Adipocyte (in vitro differentiated cells): ENCODE measurements at regions not wholly inside any gene's neighbourhood (a gene's known extent, or its start where the extent isn't known, plus 50 kb on each side); places are given as distances from the start of the nearest gene placed in this dataset.
A peak's percentile ranks its signal among the peaks of the same experiment; 100 is the strongest.

Source experiments
- DNase-seq: peaks from one replicate; pipeline ENCODE4 v3.0.0-alpha.2; 2015; ENCODE audit warnings: low read depth
- H3K27me3 ChIP-seq: replicated peaks from 2 replicates; pipeline ENCODE4 v1.7.0; 2013; ENCODE audit warnings: mild to moderate bottlenecking, low read length, moderate library complexity; ENCODE audit not compliant: control insufficient read depth, insufficient read depth
- H3K36me3 ChIP-seq: 2 replicates; pipeline ENCODE4 v1.7.0; 2013; ENCODE audit warnings: low read length, mild to moderate bottlenecking, moderate library complexity; ENCODE audit not compliant: control insufficient read depth, insufficient read depth, severe bottlenecking
- H3K4me1 ChIP-seq: 2 replicates; pipeline ENCODE4 v1.7.0; 2013; ENCODE audit warnings: mild to moderate bottlenecking, low read length, moderate library complexity; ENCODE audit not compliant: control insufficient read depth, insufficient read depth
- H3K4me3 ChIP-seq: 2 replicates; pipeline ENCODE4 v1.7.0; 2013; ENCODE audit warnings: mild to moderate bottlenecking, low read length, moderate library complexity
- H3K9ac ChIP-seq: 2 replicates; pipeline ENCODE4 v1.7.0; 2013; ENCODE audit warnings: mild to moderate bottlenecking, low read length, moderate library complexity
- H3K9me3 ChIP-seq: 2 replicates; pipeline ENCODE4 v1.7.0; 2013; ENCODE audit warnings: mild to moderate bottlenecking, low read length, moderate library complexity; ENCODE audit not compliant: control insufficient read depth

GRCh38 chr14:51307551-51307950, 67.5 kb downstream of the TMX1 start:
- no peak for DNase-seq
- H3K9me3 ChIP-seq = no peaks in the 10 kb centered on the region
- H3K9ac ChIP-seq = no peak overlapping the region
- no peak overlapping the region for H3K4me3 ChIP-seq
- H3K27me3 ChIP-seq = no peaks in the 10 kb centered on the region
- peaks cover 44% of the 10 kb centered on the region for H3K4me1 ChIP-seq
- no peaks in the 10 kb centered on the region for H3K36me3 ChIP-seq

DNA sequence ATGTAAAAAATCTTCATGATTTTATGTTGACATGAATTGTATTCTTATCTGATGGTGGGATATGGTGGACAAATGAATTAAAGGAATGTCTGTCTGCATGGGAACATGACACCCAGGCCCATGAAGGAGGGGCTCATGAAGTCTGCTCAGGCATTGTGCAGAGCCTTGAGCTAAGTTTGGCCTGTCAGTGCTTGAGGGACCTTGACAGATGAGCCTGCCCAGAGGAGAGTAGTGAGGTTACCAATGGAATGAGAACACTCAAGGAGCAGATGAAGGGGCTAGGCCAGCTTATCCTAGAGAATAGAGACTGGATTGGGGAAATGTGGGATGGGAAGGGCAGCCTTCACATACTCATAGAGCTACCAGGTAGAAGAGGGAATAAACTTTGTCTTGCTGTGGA, 68.8 kb downstream of the TMX1 start:
- H3K9me3 ChIP-seq = no peaks in the 10 kb centered on the region
- no peak for DNase-seq
- H3K4me3 ChIP-seq = no peak overlapping the region
- H3K27me3 ChIP-seq = no peaks in the 10 kb centered on the region
- H3K36me3 ChIP-seq = no peaks in the 10 kb centered on the region
- peaks cover 33% of the 10 kb centered on the region for H3K4me1 ChIP-seq
- H3K9ac ChIP-seq = no peak overlapping the region

DNA sequence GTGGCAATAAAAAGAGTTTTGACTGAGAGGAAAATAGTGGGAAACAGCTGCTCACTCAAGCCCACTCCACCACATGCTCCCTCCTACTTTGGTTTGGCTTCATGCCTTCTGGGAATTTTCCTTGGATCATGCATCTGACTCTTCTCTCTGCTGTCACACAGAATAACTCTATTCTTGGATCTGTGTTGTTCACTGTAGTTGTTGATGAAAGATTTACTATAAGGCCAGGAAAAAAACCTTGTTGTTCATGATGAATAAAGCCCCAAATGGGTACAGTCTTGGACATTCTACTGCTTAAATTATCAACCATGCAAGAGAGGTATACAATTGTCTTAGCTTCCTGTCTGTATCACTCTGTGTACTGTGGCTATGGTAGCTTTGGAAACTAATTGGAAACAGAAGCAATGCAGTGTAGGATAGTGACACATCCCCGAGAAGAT, 70.5 kb downstream of the TMX1 start:
- no peaks in the 10 kb centered on the region for H3K36me3 ChIP-seq
- H3K9ac ChIP-seq = no peak overlapping the region
- peaks cover 19% of the 10 kb centered on the region for H3K4me1 ChIP-seq
- H3K4me3 ChIP-seq = no peak overlapping the region
- H3K27me3 ChIP-seq = no peaks in the 10 kb centered on the region
- peak; percentile 57 for DNase-seq
- no peaks in the 10 kb centered on the region for H3K9me3 ChIP-seq

DNA sequence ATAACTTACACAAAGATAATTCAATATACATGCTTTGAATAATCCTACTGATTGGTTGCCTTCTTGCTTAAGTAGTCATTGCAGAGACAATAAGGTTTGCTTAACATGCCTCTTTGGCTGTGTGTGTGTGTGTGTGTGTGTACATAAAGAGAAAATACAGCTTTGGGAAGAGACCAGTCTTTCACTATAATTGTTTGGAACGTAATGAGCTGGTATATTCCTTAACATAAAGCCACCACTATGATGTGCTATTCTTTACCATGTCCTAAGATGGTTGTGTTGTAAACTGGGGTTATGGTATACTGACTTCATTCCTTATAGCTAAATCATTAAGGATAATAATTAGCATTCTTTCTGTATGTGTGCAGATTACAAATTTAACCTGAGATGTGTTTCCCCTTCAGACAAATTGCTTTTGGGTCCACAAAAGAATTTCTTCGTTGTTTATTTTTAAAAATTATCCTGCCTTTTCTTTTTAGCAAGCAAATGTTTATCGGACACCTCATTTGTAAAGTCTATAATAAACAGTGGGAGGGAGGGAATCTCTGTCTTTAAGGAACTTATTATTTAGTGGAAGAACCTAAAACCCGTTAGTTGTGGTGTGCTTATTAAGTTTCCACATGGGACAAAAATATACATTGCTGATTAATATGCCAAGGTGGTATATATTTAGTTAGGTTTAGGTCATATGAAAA, 74.4 kb downstream of the TMX1 start:
- peaks cover 24% of the 10 kb centered on the region for H3K4me1 ChIP-seq
- DNase-seq = no peak
- no peaks in the 10 kb centered on the region for H3K36me3 ChIP-seq
- H3K27me3 ChIP-seq = no peaks in the 10 kb centered on the region
- no peak overlapping the region for H3K9ac ChIP-seq
- no peaks in the 10 kb centered on the region for H3K9me3 ChIP-seq
- no peak overlapping the region for H3K4me3 ChIP-seq

DNA sequence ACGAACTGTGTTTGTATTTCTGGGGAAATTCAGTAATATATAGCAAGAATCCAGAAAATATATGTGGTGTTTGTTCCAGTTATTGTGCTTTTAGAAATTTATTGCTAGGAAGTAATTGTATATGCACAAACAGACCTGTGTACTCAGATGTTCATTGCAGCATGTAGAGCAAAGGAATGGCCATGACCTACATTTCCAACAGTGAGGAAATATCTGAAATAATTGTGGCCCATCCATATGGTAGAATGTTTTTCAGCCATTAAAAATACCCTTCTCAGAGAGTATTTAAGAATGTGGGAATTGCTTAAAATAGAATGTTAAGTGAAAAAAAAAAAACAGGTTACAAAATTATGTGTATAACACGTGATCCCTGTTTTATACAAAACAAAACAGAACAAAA, 77.3 kb downstream of the TMX1 start:
- no peaks in the 10 kb centered on the region for H3K36me3 ChIP-seq
- DNase-seq = peak; percentile 58
- no peaks in the 10 kb centered on the region for H3K27me3 ChIP-seq
- no peak overlapping the region for H3K9ac ChIP-seq
- peaks cover 12% of the 10 kb centered on the region for H3K4me1 ChIP-seq
- H3K4me3 ChIP-seq = no peak overlapping the region
- no peaks in the 10 kb centered on the region for H3K9me3 ChIP-seq

GRCh38 chr14:51318813-51319597, 79.0 kb downstream of the TMX1 start:
- Histone ChIP-seq H3K9me3 (no peaks in the 10 kb centered on the region), H3K9ac (no peak overlapping the region), H3K4me3 (no peak overlapping the region), H3K4me1 (peaks cover 12% of the 10 kb centered on the region), H3K27me3 (no peaks in the 10 kb centered on the region), H3K36me3 (no peaks in the 10 kb centered on the region)
- DNase-seq = no peak

GRCh38 chr14:51321036-51321435, 81.0 kb downstream of the TMX1 start:
- Histone ChIP-seq H3K27me3 (no peaks in the 10 kb centered on the region), H3K9me3 (no peaks in the 10 kb centered on the region), H3K4me1 (peaks cover 12% of the 10 kb centered on the region), H3K36me3 (no peaks in the 10 kb centered on the region), H3K4me3 (no peak overlapping the region), H3K9ac (no peak overlapping the region)
- DNase-seq = no peak

- Histone ChIP-seq H3K9me3 (no peaks in the 10 kb centered on the region), H3K4me3 (no peak overlapping the region), H3K36me3 (no peaks in the 10 kb centered on the region), H3K27me3 (no peaks in the 10 kb centered on the region), H3K4me1 (peaks cover 29% of the 10 kb centered on the region), H3K9ac (no peak overlapping the region)
- DNase-seq = no peak
Measured at GRCh38 chr14:51323492-51323891, 83.4 kb downstream of the TMX1 start.

DNA sequence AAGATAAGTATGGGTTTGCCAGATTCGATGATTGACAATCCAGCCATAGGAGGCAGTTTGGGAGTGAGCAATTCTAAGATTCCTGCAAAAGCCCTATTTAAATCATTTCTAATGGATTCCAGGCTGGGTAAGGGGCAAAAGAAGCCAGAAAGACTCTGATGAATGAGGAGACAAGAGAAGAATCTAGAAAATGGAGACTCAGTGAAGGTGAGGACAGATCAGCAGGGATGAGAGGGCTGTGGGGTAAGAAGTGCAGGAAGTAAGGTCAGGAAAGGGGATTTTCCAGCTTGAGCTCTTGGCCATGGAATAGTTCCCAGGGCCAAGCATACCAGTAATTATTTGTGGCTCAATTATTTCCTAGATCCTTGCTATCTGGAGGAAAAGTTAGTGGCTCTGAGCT, 87.3 kb downstream of the TMX1 start:
- peaks cover 35% of the 10 kb centered on the region for H3K4me1 ChIP-seq
- H3K9me3 ChIP-seq = no peaks in the 10 kb centered on the region
- H3K4me3 ChIP-seq = no peak overlapping the region
- H3K27me3 ChIP-seq = no peaks in the 10 kb centered on the region
- no peak overlapping the region for H3K9ac ChIP-seq
- H3K36me3 ChIP-seq = no peaks in the 10 kb centered on the region
- no peak for DNase-seq

DNA sequence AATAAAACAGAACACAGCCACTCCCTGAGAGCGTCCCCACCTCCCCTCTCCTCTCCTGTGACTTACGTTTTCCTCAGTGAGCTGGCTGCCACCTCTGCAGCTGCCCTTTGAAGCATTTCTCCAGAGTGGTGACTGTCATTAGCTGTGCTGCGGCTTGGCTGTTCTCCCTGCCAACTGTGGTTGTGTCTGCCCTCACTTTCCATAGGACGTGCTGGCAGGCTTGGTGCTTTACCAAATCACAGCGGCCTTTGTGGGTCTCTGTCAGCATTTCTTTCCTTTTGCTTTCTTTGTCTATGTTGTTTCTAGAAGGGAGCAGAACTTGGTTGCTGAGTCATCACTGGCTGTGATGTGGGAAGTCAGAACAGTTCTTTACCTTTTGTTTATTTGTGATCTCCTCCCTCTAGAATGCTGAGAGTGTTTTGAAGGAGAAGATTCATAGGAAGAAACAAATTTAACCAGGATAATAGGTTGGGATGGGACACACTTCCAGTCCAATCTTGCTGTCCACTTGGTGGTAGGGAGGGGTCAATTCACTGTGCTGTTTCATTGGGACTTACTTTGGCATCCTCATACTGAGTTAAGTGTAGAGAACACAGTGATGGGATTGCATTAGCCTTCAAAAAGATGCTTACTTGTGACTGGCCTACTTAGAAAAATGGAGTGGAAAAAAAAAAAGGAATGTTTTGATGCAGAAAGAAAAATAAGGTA, 88.2 kb downstream of the TMX1 start:
- DNase-seq = peak; percentile 45
- Histone ChIP-seq H3K9me3 (no peaks in the 10 kb centered on the region), H3K36me3 (no peaks in the 10 kb centered on the region), H3K27me3 (no peaks in the 10 kb centered on the region), H3K4me1 (peaks cover 37% of the 10 kb centered on the region), H3K4me3 (peak overlapping the region; percentile 20), H3K9ac (peak overlapping the region; percentile 45)

GRCh38 chr14:51328772-51329353, 88.8 kb downstream of the TMX1 start:
- Histone ChIP-seq H3K9me3 (no peaks in the 10 kb centered on the region), H3K4me3 (peak overlapping the region; percentile 20), H3K9ac (peak overlapping the region; percentile 45), H3K36me3 (no peaks in the 10 kb centered on the region), H3K4me1 (peaks cover 43% of the 10 kb centered on the region), H3K27me3 (no peaks in the 10 kb centered on the region)
- DNase-seq = peak; percentile 41
